H1 (cell line): ENCODE measurements at regions not wholly inside any gene's neighbourhood (a gene's known extent, or its start where the extent isn't known, plus 50 kb on each side); places are given as distances from the start of the nearest gene placed in this dataset.

Experiments used
- ATF2 ChIP-seq: IDR thresholded peaks from 2 replicates; pipeline ENCODE4 v1.6.1; 2012; ENCODE audit warnings: low read length, inconsistent platforms
- SP4 ChIP-seq: IDR thresholded peaks from 2 replicates; pipeline ENCODE4 v1.6.1; 2012; ENCODE audit warnings: low read length, inconsistent platforms
- TAF1 ChIP-seq: IDR thresholded peaks from 2 replicates; pipeline ENCODE4 v1.6.1; 2011; ENCODE audit warnings: mild to moderate bottlenecking, low read depth, low read length

- TF ChIP-seq ATF2 (no peak), SP4 (no peak), TAF1 (no peak)
Measured at GRCh38 chr21:15494481-15494880, 235.3 kb upstream of the USP25 start (continued).
